ENCODE measurements at regions not wholly inside any gene's neighbourhood (a gene's known extent, or its start where the extent isn't known, plus 50 kb on each side); places are given as distances from the start of the nearest gene placed in this dataset.

DNA sequence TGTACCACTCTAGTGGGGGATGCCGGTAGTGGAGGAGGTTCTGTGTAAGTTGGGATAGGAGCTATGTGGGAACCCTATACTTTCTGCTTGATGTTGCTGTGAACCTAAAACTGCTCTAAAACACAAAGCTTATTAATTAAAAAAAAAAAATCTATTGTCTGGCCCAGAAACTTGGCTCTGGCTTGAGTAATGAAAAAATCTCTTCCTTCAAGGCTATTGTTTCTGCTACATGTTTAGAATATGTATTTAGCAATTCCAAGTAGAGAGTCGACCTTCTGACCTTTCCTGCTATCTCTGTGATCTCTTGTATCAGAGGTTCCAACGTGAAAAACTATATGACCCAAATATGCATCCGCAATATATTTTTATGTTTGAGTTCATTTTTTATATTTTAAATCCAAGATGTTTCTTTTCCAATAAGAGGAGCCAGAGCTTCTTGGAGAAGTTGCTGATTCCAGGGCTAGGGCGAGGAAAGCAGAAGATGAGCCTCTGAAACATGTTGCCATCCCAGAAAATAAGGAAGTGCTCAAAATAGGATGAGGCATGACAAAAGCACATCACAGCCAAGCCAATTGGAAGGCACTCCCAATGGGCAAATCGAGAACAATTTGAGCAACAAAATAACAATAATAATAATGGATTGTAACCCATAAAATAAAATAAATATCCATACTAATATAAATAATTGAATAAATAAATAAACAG lies 184.6 kb upstream of the TMEM260 start:
- TF ChIP-seq YY1 (IDR thresholded peaks at IDR 0.05; ENCODE audit: low read depth) = no peak
- no peak for TF ChIP-seq EP300 (IDR thresholded peaks at IDR 0.05; ENCODE audit: borderline replicate concordance in 1 of 2, low read depth in 1 of 2, low read length in 1 of 2)
- TF ChIP-seq, protein P1, sequence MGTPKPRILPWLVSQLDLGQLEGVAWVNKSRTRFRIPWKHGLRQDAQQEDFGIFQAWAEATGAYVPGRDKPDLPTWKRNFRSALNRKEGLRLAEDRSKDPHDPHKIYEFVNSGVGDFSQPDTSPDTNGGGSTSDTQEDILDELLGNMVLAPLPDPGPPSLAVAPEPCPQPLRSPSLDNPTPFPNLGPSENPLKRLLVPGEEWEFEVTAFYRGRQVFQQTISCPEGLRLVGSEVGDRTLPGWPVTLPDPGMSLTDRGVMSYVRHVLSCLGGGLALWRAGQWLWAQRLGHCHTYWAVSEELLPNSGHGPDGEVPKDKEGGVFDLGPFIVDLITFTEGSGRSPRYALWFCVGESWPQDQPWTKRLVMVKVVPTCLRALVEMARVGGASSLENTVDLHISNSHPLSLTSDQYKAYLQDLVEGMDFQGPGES (IDR thresholded peaks at IDR 0.05; ENCODE audit: low read depth, low read length) = no peak
- TF ChIP-seq, protein P2, sequence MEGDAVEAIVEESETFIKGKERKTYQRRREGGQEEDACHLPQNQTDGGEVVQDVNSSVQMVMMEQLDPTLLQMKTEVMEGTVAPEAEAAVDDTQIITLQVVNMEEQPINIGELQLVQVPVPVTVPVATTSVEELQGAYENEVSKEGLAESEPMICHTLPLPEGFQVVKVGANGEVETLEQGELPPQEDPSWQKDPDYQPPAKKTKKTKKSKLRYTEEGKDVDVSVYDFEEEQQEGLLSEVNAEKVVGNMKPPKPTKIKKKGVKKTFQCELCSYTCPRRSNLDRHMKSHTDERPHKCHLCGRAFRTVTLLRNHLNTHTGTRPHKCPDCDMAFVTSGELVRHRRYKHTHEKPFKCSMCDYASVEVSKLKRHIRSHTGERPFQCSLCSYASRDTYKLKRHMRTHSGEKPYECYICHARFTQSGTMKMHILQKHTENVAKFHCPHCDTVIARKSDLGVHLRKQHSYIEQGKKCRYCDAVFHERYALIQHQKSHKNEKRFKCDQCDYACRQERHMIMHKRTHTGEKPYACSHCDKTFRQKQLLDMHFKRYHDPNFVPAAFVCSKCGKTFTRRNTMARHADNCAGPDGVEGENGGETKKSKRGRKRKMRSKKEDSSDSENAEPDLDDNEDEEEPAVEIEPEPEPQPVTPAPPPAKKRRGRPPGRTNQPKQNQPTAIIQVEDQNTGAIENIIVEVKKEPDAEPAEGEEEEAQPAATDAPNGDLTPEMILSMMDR (IDR thresholded peaks at IDR 0.05) = no peak
- no peak for TF ChIP-seq EZH2phosphoT487 (IDR thresholded peaks at IDR 0.05; ENCODE audit: borderline replicate concordance, low read depth)
- no peak for TF ChIP-seq POLR2AphosphoS5 (IDR thresholded peaks at IDR 0.05; ENCODE audit: low read depth, low read length)
- TF ChIP-seq USF1 (IDR thresholded peaks at IDR 0.05; ENCODE audit: borderline replicate concordance, low read depth) = no peak
- no peak for TF ChIP-seq RAD21 (IDR thresholded peaks at IDR 0.05; ENCODE audit: low read length)
- no peak for TF ChIP-seq TEAD4 (IDR thresholded peaks at IDR 0.05; ENCODE audit: borderline replicate concordance, insufficient read depth)
- no peak for TF ChIP-seq NFIC (IDR thresholded peaks at IDR 0.05; ENCODE audit: borderline replicate concordance)
- TF ChIP-seq, protein P3, sequence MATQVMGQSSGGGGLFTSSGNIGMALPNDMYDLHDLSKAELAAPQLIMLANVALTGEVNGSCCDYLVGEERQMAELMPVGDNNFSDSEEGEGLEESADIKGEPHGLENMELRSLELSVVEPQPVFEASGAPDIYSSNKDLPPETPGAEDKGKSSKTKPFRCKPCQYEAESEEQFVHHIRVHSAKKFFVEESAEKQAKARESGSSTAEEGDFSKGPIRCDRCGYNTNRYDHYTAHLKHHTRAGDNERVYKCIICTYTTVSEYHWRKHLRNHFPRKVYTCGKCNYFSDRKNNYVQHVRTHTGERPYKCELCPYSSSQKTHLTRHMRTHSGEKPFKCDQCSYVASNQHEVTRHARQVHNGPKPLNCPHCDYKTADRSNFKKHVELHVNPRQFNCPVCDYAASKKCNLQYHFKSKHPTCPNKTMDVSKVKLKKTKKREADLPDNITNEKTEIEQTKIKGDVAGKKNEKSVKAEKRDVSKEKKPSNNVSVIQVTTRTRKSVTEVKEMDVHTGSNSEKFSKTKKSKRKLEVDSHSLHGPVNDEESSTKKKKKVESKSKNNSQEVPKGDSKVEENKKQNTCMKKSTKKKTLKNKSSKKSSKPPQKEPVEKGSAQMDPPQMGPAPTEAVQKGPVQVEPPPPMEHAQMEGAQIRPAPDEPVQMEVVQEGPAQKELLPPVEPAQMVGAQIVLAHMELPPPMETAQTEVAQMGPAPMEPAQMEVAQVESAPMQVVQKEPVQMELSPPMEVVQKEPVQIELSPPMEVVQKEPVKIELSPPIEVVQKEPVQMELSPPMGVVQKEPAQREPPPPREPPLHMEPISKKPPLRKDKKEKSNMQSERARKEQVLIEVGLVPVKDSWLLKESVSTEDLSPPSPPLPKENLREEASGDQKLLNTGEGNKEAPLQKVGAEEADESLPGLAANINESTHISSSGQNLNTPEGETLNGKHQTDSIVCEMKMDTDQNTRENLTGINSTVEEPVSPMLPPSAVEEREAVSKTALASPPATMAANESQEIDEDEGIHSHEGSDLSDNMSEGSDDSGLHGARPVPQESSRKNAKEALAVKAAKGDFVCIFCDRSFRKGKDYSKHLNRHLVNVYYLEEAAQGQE (IDR thresholded peaks at IDR 0.05; ENCODE audit: low read depth, low read length) = no peak
- TF ChIP-seq MAX (IDR thresholded peaks at IDR 0.05; ENCODE audit: low read depth) = no peak

All from SK-N-SH (cell line).